ENCODE measurements at regions not wholly inside any gene's neighbourhood (a gene's known extent, or its start where the extent isn't known, plus 50 kb on each side); places are given as distances from the start of the nearest gene placed in this dataset.
"Not testable (repeated sequence)": the region's sequence is repeated elsewhere in the genome, so short reads cannot be mapped to it uniquely, and the experiment has no call there.

- DNase-seq (ENCODE audit: low read depth) = no peak
These were observed 448.9 kb upstream of the KCNMB2 start for GRCh38 chr3:178087376-178087775.

GRCh38 chr3:178088963-178089362, 447.3 kb upstream of the KCNMB2 start:
- no peak for DNase-seq (ENCODE audit: low read depth)

DNA sequence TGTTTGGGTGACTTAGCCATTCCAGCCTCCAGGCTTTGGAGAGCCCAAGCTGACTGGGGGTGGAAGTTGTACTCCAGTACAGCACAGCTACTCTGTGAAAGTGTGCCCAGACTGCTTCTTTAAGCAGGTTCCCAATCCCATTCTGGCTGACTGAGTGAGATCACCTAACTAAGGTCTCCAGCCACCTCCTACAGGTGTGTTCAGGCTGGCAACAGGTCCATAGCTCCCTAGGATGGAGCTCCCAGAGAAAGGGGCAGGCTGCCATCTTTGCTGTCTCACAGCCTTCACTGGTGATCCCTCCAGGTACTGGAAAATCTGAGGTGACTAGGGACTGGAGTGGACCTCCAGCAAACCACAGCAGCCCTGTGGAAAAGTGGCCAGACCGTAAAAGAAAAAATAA, 445.3 kb upstream of the KCNMB2 start:
- no peak for DNase-seq (ENCODE audit: low read depth)

DNA sequence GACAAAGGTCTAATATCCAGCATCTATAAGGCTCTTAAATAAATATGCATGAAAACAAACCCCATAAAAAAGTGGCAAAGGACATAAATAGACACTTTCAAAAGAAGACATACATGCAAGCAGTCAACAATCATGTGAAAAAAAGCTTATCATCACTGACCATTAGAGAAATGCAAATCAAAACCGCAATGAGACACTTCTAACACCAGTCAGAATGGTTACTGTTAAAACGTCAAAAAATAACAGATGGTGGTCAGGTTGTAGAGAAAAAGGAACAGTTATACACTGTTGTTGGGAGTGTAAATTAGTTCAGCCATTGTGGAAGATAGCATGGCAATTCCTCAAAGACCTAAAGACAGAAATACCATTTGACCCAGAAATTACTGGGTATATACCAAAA, 440.7 kb upstream of the KCNMB2 start:
- no peak for DNase-seq (ENCODE audit: low read depth)

- no peak for DNase-seq (ENCODE audit: low read depth)
These were observed 439.3 kb upstream of the KCNMB2 start for GRCh38 chr3:178096955-178097354.

GRCh38 chr3:178097576-178097975, 438.7 kb upstream of the KCNMB2 start:
- no peak for DNase-seq (ENCODE audit: low read depth)

- no peak for DNase-seq (ENCODE audit: low read depth)
These were observed 437.0 kb upstream of the KCNMB2 start for GRCh38 chr3:178099274-178099673.

GRCh38 chr3:178099862-178100261, 436.4 kb upstream of the KCNMB2 start:
- DNase-seq (ENCODE audit: low read depth) = no peak

GRCh38 chr3:178100908-178101307, 435.3 kb upstream of the KCNMB2 start:
- no peak for DNase-seq (ENCODE audit: low read depth)

GRCh38 chr3:178103140-178103539, 433.1 kb upstream of the KCNMB2 start:
- no peak for DNase-seq (ENCODE audit: low read depth)

DNA sequence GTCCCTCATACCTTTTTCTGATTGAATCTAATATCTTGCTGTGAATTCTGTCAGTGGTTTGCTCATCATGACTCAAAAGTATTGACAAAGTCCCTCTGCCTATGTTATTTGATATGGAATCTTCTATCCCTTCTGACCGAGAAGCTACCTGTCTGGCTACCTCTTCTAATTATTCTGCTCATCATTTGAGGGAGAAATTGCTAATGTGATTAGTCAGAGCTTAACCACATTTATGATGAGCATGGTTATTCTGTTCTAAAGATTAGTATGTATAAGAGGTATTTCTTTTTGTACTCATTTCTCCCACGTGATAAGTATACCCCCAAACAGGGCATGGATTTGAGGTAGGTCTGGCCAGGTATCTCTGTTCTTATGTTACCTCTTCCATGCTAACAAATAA, 428.4 kb upstream of the KCNMB2 start:
- DNase-seq (ENCODE audit: low read depth) = no peak

DNA sequence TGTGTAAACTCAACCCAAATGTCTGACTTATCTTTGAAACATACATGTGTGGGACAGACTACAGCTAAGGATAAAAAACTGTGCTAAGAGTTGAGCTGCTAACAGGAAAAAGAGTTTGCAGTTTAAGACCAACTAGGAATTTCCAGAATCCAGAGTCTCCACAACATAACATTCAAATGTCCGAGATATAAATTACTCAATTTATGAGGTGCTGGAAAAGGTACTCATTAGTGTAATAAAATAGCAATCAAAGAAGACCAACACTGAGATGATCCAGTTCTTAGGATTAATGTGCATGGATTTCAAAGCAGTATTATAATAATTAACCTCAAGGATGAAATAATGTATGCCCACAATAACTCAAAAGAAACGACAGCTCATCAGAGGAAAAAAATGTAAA, 426.5 kb upstream of the KCNMB2 start:
- DNase-seq (ENCODE audit: low read depth) = no peak

- peak; percentile 14 for DNase-seq (ENCODE audit: low read depth)
These were observed 424.1 kb upstream of the KCNMB2 start for GRCh38 chr3:178112134-178112533.

DNA sequence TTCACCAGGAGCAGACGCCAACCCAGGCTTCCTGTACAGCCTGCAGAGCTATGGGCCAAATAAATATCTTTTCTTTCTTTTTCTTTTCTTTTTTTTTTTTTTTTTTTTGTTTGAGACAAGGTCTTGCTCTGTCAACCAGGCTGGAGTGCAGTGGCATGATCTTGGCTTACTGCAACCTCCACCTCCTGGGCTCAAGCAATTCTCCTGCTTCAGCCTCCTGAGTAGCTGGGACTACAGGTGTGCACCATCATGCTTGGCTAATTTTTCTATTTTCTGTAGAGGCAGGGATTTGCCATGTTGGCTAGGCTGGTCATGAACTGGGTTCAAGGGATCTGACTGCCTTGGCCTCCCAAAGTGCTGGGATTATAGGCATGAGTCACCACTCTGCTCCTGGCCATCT, 423.7 kb upstream of the KCNMB2 start:
- not testable (repeated sequence) for DNase-seq (ENCODE audit: low read depth)

GRCh38 chr3:178117641-178118040, 418.6 kb upstream of the KCNMB2 start:
- DNase-seq (ENCODE audit: low read depth) = peak; percentile 32

- DNase-seq (ENCODE audit: low read depth) = peak; percentile 19
These were observed 416.5 kb upstream of the KCNMB2 start for GRCh38 chr3:178119608-178120295.

- no peak for DNase-seq (ENCODE audit: low read depth)
These were observed 415.9 kb upstream of the KCNMB2 start for GRCh38 chr3:178120367-178120766.

GRCh38 chr3:178126686-178127085, 409.6 kb upstream of the KCNMB2 start:
- DNase-seq (ENCODE audit: low read depth) = no peak

DNA sequence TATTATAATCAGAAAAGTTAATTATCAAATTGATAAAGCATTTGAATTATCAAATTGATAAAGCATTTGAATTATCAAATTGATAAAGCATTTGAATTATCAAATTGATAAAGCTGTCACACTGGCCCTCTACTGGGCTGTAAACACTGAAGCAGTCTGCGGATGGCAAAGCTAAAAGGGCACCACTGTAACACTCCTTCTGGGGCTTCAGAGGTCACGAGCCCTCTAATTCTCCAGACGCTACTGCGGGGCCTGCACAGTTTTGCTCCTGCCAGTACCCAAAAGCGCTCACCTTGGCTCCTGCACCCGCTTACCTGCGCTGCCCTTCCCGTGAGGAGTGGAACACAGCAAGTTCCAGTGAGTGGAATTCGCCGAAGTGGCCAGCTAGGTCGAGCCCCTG, 409.0 kb upstream of the KCNMB2 start:
- no peak for DNase-seq (ENCODE audit: low read depth)

GRCh38 chr3:178129109-178129508, 407.1 kb upstream of the KCNMB2 start:
- no peak for DNase-seq (ENCODE audit: low read depth)

- DNase-seq (ENCODE audit: low read depth) = no peak
These were observed 404.4 kb upstream of the KCNMB2 start for GRCh38 chr3:178131801-178132200.

- DNase-seq (ENCODE audit: low read depth) = no peak
These were observed 399.0 kb upstream of the KCNMB2 start for GRCh38 chr3:178137206-178137605.

- DNase-seq (ENCODE audit: low read depth) = no peak
These were observed 398.4 kb upstream of the KCNMB2 start for GRCh38 chr3:178137831-178138230.

GRCh38 chr3:178139116-178139515, 397.1 kb upstream of the KCNMB2 start:
- no peak for DNase-seq (ENCODE audit: low read depth)

All from Daoy (cell line).